GM04504 (cell line): ENCODE measurements at regions not wholly inside any gene's neighbourhood (a gene's known extent, or its start where the extent isn't known, plus 50 kb on each side); places are given as distances from the start of the nearest gene placed in this dataset.
A peak's percentile ranks its signal among the peaks of the same experiment; 100 is the strongest.

Source experiments
- DNase-seq: peaks from one replicate; pipeline ENCODE4 v3.0.0-alpha.2; 2012; ENCODE audit warnings: low read depth

DNA sequence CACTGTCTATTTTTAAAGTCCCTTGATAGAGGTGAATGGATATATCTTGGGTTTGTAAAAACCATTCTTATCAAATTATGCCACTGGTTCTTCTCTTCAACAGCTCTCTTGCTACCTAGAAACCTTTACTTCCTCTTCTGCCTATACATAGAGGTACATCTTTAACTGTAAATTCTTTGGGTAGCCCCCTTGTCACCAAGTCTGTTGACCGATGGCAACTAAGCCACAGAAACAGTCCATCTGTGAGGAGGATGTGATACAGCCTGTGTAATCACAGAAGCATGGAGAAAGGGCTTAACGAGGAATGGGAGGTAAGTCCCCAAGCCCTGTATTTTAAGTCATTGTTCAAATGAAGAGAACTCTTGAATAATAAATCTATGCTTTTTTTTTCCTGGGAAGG lies 246.5 kb upstream of the MDFIC2 start:
- no peak for DNase-seq

DNA sequence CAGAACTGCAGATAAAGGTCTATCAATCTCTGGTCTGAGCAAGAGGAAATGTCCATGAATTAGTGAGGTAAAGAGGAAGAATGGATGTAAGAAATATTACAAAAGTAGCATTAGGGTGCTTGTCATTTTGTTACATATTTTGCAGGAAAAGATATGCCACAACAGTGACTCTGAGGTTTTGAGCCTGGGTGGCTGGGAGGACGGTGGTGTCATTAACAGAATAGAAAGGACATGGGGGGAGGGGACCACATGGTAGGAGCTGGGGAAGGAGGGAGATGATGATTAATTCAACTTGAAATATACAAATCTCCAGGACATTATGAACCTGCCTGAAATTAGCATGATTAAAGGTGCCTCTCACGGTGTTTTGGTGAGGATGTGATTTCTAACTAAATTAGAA lies 245.5 kb upstream of the MDFIC2 start:
- no peak for DNase-seq

DNA sequence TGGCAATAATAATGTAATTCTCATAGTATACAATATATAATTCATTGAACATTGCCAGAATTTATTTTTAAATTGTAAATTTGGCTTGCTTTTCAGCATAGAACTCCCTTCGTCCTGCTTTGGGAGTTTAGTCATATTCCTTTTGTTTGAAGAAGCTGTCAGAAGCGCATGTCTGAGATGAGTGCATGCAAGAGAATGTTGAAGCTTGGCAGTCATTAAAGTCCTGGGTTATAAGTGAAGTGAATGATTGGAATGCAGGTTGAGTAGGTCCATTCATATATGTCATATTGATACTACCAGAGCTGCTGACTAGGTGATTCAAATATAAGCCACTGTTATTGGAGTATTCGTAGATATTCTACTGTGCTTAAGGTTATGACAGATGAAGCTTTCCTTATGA lies 243.6 kb upstream of the MDFIC2 start:
- no peak for DNase-seq

DNA sequence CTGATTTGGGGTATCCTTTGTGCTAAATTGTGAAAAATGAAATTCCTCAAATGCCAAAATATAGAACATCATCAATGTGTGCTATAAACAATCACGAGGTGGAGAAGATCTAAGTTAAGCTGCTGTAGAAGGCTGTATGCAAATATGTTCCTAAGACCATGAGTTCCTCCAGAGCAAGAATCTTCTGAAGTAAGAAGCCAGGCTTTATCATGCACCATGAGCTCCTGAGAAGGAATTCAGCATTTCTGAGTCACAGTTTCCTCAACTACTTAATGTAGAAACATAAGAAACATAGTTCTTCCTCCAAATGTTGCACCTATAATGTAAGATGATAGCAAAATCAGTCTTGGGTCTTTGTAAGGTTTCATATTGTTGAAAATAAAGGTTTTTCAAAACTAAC lies 241.7 kb upstream of the MDFIC2 start:
- DNase-seq: no peak

DNA sequence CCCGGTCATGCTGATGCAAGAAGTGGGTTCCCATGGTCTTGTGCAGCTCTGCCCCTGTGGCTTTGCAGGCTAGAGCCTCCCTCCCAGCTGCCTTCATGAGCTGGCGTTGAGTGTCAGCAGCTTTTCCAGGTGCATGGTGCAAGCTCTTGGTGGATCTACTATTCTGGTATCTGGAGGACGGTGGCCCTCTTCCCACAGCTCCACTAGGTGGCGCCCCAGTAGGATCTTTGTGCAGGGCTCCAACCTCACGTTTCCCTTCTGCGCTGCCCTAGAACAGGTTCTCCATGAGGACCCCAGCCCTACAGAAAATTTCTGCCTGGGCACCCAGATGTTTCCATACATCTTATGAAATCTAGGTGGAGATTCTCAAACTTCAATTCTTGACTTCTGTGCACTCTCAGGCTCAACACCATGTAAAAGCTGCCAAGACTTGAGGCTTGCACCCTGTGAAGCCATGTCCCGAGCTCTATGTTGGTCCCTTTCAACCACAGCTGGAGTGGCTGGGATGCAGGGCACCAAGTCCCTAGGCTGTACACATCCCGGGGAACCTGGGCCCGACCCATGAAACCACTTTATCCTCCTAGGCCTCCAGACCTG lies 238.4 kb upstream of the MDFIC2 start:
- DNase-seq: peak; percentile 29

DNA sequence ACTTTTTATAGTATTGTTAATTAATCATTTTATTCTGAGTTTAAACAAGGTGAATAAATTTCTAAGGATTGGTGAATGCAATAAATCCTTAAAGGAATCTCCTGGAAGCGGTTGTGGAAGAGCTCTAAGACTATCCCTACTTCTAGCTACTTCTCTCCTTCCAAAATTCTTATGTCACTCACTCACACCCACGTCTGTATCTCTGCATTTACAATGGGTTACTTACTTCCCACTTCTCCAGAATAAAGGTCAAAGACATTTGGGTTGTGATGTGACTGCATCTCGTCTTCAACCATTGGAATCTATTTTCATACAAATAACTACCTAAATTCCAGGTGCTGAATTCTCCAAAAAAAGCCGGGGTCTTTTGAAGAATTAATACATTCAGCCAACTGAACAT lies 234.2 kb upstream of the MDFIC2 start:
- no peak for DNase-seq

DNA sequence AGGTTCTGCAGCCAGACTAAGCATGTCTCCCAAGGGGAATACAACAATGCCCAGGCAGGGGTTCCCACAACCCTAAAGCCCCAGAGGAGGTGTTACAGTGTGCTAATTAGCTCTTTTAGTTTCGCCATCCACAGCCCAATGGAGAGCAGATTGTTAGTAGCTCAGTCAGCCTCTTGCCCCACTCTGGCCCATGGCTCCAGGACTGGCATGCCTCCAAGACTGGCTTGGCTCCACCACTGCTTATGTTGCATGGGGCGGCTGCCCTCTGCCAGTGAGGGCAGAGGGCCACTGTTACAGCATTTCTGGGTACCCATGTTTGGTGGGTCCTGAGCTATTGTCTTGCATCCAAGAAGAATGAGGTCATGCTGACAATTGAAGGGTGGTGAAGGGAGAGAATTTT lies 231.1 kb upstream of the MDFIC2 start:
- no peak for DNase-seq

DNA sequence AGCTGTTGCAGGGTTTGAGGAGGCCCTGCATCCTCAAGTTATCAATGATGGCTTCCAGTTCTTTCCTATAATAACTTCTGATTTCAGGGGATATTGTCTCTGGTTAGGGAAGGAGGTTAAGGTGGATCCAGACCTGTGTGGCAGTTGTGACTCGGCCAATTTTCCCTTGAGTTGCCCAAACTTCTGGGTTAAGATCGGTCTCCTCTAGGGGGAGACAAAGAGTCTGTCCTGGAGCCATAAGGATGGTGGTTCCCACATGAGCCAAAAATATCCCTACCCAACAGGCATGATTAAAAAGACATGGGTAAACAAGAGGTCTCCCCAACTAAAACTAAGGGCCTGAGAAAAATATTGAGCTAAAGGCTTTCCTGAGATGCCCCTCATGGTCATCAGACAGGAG lies 227.5 kb upstream of the MDFIC2 start:
- DNase-seq: no peak

DNA sequence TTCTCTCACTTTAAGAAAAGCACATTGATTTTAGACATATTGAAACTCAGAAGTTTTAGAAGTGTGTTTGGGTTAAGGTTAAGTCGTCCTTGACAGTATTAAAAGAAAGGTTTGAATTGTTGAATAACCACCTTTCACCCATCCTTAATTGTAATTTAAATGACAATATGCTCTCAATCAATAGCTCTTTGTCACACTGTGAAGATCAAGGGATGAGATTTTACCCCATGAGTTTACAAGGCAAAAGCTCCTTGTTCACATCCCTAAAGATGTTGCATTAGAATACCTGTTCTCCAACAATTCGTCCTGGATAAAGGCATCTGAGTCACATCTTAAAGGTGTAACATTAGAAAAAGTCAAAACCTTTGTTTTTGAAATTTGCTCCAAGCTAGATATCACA lies 220.4 kb upstream of the MDFIC2 start:
- DNase-seq: no peak

DNA sequence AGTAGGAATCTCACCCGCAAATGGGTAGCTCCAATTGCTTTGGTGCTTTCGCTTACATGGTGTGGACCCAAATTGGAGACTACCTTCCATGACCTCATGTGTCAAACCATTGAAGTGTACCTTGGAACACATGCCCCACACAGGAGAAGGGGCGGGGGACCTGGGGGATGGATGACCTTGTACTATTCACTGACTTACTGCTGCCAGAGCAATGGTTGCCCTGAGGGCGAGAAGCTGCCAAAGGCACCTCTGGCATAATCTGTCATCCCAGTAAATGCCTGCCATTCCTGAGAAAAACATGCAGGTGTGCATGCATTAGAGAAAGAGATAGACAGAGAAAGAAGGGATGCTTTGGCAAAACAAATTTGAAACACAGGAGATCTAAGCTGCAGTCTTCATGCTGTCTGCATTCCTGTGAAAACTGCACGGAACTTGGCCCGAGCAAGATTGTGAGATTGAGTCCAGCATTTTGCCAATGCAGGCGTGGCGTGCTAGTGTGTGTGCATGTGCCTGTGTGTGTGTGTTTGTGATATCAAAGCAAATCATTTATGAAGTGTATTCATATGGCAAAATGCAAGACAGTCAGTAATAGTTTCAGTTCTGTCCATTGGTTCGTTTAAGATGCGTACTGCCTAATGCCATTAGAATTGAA lies 219.5 kb upstream of the MDFIC2 start:
- no peak for DNase-seq

DNA sequence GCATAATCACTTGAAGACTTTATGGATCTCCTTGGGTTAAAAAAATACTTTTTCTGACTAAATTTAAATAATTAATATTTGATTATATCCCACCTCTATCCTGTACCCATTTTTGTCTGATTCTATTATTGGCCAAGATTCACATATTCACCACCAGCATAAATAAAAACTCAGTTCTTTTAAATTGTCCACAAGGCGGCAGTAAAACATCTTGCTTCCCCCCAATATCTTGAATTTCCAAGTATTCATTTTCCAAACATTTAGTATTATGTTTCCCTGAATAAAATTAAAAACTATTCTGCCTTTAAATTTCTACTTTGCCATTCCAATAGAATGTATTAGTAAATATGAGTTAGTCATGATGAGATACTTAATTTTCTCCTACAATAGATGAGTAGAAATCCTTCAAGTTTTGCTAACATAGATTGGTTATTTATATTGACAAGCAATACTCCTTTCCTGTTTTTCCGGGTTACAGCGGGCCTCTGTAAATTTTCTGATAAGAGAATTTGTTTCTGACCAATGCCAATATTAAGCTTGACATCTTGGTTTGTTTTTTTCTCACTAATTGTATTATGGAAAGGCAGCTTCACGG lies 218.7 kb upstream of the MDFIC2 start:
- DNase-seq: peak; percentile 3

DNA sequence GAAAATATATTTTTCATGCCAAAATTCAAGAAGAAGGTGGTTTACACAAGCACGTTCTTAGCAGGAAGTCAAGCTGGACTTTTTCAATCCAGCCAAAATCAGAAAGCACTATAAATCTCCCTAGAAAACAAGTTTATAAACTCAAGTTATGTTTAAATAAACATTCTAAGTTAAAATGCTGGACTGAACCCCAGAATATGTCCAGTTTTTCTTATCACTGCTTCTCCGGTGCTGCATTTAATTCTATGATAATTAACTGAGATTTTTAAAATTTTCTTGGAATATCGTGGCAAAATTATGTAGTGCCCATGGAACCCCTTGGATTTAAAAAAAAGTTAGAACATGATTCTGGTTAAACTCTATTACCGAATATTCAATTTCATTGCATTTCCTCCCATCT lies 218.2 kb upstream of the MDFIC2 start:
- DNase-seq: no peak

DNA sequence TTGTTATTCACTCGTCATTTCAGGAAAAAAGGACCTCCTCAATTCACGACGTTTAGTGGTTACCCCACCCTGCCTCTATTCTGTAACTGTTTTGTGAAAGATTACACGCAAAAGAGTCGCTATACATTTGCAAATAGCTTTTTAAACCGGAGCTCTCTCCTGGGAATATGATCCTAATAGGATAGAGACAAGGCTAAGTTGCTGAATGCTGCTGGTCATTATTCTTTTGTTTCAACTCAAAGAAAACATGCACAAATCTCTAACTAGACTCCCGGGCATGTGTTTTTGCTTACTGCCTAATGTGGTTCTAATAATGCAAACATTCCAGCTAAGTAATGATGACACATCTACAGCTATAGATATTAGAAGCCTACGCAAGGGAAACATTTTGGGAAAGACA lies 214.6 kb upstream of the MDFIC2 start:
- no peak for DNase-seq

DNA sequence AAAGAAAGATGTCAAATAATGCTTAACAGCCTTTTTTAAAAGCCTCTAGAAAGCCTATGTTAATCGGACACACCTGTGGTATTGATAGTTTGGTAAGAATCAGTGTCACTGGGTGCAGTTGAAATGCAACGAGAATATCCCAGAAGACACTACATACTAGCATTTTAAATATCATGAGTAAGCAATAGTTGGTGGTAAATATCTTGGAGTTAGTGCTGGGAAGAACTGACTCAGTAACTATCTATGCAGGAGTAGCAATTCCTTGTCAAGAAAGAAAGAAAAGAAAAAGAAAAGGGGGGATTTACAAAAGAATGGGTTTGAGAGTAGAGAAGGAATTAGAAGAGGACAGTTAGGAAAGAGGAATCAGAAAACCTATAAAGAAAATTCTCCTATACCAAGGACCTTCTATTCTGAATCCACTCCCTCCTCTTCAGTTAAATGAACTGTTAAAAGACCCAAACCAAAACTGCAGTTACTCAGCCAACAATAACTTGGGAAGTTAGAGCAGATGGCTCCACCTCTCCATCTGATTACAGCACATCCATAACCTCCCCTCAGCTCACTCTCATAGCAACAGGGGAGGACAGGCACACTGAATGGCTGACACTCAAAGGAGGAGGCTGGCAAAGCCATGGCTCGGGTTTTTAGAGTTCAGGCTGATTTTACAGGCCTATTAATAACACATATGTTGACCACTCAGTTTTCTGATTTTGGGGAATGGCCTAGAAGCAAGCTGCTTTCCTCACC lies 207.6 kb upstream of the MDFIC2 start:
- DNase-seq: no peak

DNA sequence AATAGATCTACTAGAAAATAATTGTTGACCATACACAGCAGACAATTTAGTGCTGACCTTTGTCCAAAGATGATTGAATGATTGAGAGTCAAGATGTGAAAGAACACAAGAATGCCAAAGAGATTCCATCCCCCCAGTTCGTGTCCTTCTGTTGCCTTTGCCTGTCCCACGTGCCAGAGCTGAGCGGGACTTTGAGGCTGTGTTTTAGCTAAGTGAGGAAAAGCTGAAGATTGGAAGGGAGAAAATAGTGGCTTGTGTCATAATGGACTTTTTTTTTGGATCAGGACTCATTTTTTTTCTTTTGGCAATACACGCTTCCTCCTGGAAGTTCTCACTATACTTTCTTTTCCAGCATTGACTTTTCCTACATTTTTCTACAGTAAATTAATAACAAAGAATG lies 206.6 kb upstream of the MDFIC2 start:
- no peak for DNase-seq

DNA sequence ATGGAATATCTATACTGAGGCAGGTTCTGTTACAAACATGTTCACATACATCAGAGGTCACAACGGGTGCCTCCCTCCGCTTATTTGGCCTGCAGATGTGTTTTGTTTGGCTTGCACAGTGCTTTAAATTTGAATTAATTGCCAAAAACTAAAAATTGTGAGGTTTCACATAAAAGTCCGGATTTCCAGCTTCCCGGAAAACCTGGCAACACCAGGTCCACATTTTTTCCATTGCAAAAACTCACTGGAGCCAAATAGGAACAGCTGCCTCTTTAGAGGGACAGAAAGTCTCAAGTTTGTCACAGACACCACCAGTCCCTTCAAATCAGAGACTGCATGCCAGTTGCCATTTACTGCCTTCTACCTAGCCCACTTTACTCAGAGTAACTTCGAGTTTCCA lies 205.9 kb upstream of the MDFIC2 start:
- DNase-seq: no peak

DNA sequence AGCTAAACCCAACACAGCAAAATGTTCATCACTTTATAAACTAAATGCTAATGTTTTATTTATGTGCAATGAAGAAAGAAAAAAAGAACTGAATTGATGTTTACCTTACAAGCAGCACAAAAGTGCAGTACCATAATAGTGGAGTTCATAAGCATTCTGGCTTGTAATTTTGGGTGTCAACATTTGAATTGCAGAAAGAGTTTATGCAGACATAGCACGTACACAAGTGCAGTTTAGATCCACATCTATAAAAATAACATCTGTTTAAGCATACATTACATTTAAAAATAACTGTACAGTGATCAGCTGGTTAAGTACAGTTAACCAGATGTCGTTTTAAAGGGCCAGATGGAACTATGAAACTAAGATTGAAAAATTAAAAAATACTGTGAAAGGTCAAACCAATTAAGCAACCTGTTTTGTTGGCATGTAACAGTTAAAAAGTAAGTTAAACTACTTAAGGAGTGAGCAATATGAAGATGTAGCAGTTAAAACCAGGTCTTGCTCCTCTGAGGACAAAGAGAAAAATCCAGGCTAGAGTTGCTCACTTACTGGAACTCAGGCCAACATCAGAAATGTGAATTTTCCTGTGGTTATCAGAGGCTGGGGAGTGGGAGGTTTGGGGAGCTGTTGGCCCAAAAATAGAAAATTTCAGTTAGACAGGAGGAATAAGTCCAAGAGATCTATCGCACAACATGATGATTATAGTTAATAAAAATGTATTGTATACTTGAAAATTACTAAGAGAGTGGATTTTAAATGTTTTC lies 204.9 kb upstream of the MDFIC2 start:
- DNase-seq: no peak

DNA sequence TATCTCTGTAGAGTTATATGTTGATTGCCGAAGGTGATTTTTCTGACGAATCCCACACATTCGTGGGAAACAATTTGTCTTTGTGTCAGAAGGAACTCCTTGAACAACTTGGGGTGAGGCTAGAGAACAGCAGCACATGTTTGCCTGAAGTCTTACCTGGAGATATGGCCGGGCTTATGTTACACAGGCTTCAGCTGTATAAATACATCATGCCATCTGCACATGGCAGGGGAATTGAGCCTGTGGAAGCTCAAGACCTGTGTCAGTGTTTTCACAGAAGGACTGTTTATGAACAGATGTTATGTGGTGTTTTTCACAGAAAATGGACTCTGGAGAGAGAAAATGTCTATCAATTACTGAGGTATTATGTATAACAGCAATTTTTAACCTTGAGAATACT lies 203.6 kb upstream of the MDFIC2 start:
- no peak for DNase-seq

DNA sequence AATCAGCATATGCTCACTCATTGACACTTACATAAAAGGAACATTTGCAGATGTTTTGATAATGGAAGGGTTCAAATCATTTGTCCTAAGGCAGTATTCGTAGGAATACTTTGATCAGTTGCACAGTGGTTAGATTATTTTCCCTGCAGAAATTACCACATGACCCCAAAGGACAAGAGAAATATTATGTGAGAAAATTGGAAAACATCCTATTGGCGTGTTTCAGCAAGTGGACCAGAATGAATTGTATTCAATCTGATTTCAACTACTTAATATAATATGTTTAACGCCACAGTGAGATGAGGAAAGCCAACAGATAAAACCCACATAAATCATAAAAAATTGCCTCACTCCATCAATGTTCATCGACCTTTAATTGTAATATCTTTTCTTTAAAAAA lies 195.0 kb upstream of the MDFIC2 start:
- no peak for DNase-seq

DNA sequence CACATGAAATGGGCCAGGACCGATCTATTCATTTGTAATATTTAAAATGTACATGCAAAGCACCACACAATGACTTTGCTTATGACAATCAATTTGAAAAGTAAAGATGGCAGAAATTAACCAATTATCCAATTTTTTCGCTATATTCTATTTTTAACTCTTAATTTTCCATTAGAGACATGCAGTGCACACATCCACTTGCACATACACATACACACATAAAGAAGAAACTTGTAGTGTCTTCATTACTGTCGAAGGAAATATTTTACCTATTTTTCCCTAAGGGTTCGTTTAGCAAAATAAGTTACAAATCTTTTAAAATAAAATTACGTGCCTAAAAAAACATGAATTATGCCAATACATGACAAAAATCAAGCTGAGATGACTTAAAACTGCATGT lies 194.3 kb upstream of the MDFIC2 start:
- no peak for DNase-seq

DNA sequence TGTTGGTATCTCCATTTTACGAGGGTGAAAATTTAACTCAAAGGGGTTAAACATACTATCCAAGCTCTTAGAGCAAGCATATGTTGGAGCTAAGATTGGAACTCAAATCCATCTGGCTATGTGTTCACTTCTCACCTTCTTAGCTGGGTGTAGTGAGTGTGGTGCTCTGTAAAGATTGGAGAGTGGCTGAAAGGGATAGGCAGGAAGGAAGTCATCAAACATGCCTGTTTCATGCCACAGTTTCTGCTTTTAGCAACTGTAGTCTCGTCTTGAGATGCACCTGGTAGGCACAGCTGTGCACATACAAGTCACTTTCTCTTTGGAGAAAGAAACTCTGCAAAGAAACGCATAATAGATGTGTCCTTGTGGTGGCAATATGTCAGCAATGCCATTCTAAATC lies 189.1 kb upstream of the MDFIC2 start:
- DNase-seq: no peak

DNA sequence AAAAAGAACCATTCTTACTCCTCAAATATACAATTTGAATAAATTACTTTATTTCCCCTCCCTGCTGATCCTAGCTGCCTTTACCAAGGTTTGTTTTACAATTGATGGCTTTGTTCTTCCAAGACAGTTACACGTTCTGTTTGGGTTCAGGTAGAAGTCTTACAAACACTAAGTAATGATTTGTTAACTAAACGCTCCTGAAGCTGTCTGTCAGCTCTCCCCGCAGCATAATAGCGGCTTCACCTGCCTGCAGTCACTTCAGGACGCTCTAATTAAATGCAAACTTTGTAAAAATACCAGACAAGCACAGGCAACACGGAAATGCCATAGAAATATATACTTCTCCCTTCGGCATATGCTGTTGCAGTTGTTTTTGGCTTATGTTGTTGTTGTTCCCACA lies 176.4 kb upstream of the MDFIC2 start:
- no peak for DNase-seq

DNA sequence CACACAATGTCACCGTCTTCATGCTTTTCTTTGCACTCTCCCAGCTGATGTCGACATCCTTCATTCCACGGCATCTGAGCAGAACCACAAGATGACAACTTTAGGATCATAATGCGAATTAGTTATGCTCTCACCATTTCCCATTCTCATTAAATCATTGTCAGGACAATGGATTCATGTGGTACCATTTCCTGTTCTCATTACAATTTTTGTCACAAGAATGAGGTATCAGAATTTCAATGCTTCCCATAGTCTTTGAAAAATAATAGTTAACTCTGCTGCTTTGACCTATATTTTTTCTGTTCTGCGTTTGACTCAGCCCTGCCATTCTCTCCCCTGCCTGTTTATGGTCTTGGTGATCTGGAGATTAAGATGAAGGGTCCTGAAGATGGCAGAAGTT lies 175.7 kb upstream of the MDFIC2 start:
- DNase-seq: peak; percentile 9
